BJ (cell line): ENCODE measurements at regions not wholly inside any gene's neighbourhood (a gene's known extent, or its start where the extent isn't known, plus 50 kb on each side); places are given as distances from the start of the nearest gene placed in this dataset.

Experiments used
- CTCF ChIA-PET: fragments of 350-600 bp; formaldehyde crosslinking; extraction: SDS; loops from one replicate; lab custom pipeline; 2021; ENCODE audit warnings: antibody characterized with exemption, inconsistent platforms; lab: Yijun Ruan, JAX
- POLR2A ChIA-PET: fragments of 300-600 bp; sonication (Branson Sonifier 250); formaldehyde crosslinking; extraction: SDS; loops from one replicate; lab custom pipeline; 2021; ENCODE audit warnings: antibody characterized with exemption; lab: Charles Lee
- DNase-seq: peaks from one replicate; pipeline ENCODE4 v3.0.0-alpha.2; 2011; ENCODE audit warnings: low read depth
- H3K27me3 ChIP-seq: 2 replicates; pipeline ENCODE4 v1.6.0; 2011; ENCODE audit warnings: low read length; ENCODE audit not compliant: control insufficient read depth, insufficient read depth
- H3K36me3 ChIP-seq: 2 replicates; pipeline ENCODE4 v1.5.1; 2011; ENCODE audit warnings: low read length; ENCODE audit not compliant: control insufficient read depth, insufficient read depth
- H3K4me3 ChIP-seq: 2 replicates; pipeline ENCODE4 v1.5.1; 2011; ENCODE audit warnings: low read depth, mild to moderate bottlenecking, control low read depth, low read length
- CTCF ChIP-seq: IDR thresholded peaks from 2 replicates; pipeline ENCODE4 v1.5.1; 2011; ENCODE audit warnings: low read depth, mild to moderate bottlenecking, control low read depth, inconsistent platforms, low read length, moderate library complexity; ENCODE audit not compliant: insufficient read depth

DNA sequence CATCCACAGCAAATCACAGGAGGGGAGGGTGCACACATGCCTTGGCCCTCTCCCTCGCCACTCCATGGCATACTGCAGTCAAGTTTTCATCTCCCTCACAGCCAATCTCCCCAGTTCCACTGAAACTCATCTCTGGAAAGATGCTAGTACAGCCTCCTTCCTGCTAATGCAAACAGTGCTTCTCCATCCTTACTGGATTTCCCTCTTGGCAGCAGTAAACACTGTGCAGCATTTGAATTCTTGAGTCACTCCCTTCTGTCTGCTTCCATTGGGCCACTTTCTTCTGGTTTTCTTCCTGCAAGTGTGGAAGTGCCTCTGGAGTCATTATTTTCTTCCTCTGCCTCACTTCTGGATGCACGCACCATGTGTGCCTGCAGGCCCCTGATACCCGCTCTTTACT is 460.3 kb downstream of the QKI start:
- POLR2A ChIA-PET: no interaction called here
- CTCF ChIA-PET: no interaction called here

DNA sequence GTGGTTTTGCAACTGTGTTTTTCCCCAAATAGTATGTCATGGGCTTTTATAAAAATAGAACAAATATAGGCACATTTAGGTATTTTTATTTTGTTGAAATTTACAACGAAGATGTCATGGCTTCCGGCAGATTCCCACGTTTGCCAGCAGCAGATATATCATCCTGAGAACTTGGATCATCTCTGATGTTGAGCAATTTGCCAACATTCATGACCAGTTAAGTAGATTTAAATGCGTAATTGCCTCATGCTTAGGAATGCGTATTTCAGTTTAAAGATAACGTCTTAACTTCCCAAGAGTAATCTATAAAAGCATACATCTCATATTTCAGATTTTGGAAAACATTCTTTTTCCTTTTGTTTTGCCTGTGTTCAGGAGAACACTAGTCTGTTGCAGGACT is 457.8 kb downstream of the QKI start:
- ChIA-PET CTCF (no interaction called here), POLR2A (no interaction called here)
- H3K4me3 ChIP-seq: no peak overlapping the region
- TF ChIP-seq CTCF: no peak
- peak; percentile 74 for DNase-seq
- no peaks in the 10 kb centered on the region for H3K36me3 ChIP-seq
- H3K27me3 ChIP-seq: no peaks in the 10 kb centered on the region

More for the DNA sequence above, 460.3 kb downstream of the QKI start:
- DNase-seq: no peak
- Histone ChIP-seq H3K27me3 (no peaks in the 10 kb centered on the region), H3K36me3 (no peaks in the 10 kb centered on the region), H3K4me3 (no peak overlapping the region)
- no peak for TF ChIP-seq CTCF

DNA sequence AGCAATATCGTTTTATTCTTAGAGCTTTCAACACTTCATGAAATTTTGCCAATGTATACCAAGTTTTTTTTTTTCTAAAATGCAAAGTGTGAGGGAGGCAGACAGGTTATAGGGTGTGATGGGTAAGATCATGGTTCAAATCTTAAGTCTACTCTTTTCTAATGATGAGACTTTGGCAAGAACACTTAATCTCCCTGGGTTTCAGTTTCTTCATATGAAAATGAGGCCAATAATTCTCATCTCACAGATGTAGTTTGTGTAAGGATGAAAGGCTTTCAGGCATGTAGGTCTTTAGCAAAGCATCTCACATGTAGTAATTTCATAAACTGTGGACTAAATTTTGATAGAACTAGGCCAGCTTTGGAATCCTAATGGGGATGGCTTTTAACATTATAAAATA is 457.1 kb downstream of the QKI start:
- DNase-seq: no peak
- no peaks in the 10 kb centered on the region for H3K27me3 ChIP-seq
- no peak overlapping the region for H3K4me3 ChIP-seq
- ChIA-PET POLR2A (no interaction called here), CTCF (no interaction called here)
- TF ChIP-seq CTCF: no peak
- no peaks in the 10 kb centered on the region for H3K36me3 ChIP-seq

DNA sequence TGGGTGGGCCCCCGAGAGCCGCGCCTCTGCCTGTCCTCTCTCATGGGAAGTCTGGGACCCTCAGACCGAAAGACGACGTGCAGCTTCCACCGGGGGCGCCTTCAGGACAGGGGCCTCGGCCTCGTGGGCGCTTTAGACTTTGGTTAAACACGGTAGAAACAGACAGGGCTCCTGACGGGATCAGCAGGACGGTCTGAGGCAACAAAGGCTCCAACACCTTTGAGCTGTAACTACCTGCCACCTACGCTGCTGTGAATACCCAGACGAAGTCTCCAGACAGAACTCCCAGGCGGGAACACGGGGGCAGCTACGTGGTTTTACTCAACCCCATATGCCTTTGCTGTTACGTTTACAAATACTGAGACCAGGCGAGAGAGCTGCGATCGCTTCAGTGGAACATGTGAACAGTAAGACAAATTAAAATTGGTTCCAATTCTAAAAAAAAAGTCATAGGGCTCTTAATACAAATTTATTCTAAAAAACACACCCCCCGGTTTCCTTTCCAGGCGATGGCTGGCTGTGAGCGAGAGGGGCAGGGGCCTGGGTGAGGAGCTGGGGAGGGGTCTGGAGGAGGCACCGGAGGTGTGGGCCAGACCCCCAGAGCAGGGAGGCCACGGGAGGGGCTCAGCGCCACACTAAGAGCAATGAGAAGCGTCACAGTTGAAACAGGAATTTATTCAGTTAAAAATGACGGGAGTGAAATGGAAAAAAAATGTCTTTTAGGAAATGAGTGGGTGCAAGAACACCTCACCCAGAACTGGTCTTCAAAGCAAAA is 453.2 kb downstream of the QKI start:
- DNase-seq: no peak
- POLR2A ChIA-PET: no interaction called here
- H3K27me3 ChIP-seq: no peaks in the 10 kb centered on the region
- TF ChIP-seq CTCF: no peak
- H3K36me3 ChIP-seq: no peaks in the 10 kb centered on the region
- H3K4me3 ChIP-seq: no peak overlapping the region
- CTCF ChIA-PET: interaction anchor here (0.6 to 1.1 kb wide), 2 partner anchors 19 to 560 kb away, joined by 3 read pairs; no protein-coding TSS in a partner anchor

GRCh38 chr6:163866192-163866591 is 451.7 kb downstream of the QKI start:
- Histone ChIP-seq H3K27me3 (no peaks in the 10 kb centered on the region), H3K36me3 (no peaks in the 10 kb centered on the region), H3K4me3 (no peak overlapping the region)
- ChIA-PET POLR2A (no interaction called here), CTCF (no interaction called here)
- no peak for TF ChIP-seq CTCF
- no peak for DNase-seq
